Hematopoietic multipotent progenitor cell treated with erythropoietin and hydrocortisone succinate and interleukin-3 and kit ligand, for 4 days (in vitro differentiated cells): ENCODE measurements at regions not wholly inside any gene's neighbourhood (a gene's known extent, or its start where the extent isn't known, plus 50 kb on each side); places are given as distances from the start of the nearest gene placed in this dataset.

Experiments
- DNase-seq: peaks from one replicate; pipeline ENCODE4 v3.0.0-alpha.2; 2015

- no peak for DNase-seq
Observed at GRCh38 chr4:38230821-38231563, 270.8 kb downstream of the PTTG2 start.

- no peak for DNase-seq
Observed at GRCh38 chr4:38231626-38232025, 271.4 kb downstream of the PTTG2 start.

GRCh38 chr4:38232741-38233140, 272.5 kb downstream of the PTTG2 start:
- DNase-seq, result no peak

- no peak for DNase-seq
Observed at GRCh38 chr4:38233727-38234480, 273.7 kb downstream of the PTTG2 start.

- no peak for DNase-seq
Observed at GRCh38 chr4:38235354-38235753, 275.2 kb downstream of the PTTG2 start.

- no peak for DNase-seq
Observed at GRCh38 chr4:38236003-38236402, 275.8 kb downstream of the PTTG2 start.

- DNase-seq, result no peak
Observed at GRCh38 chr4:38236503-38236902, 276.3 kb downstream of the PTTG2 start.

GRCh38 chr4:38237139-38237538, 276.9 kb downstream of the PTTG2 start:
- DNase-seq, result no peak

- no peak for DNase-seq
Observed at GRCh38 chr4:38241541-38241940, 281.3 kb downstream of the PTTG2 start.

- DNase-seq, result no peak
Observed at GRCh38 chr4:38242101-38242500, 281.9 kb downstream of the PTTG2 start.

GRCh38 chr4:38242822-38243387, 282.7 kb downstream of the PTTG2 start:
- peak; percentile 66 for DNase-seq

GRCh38 chr4:38243388-38244053, 283.3 kb downstream of the PTTG2 start:
- DNase-seq, result no peak

GRCh38 chr4:38254825-38255224, 294.6 kb downstream of the PTTG2 start:
- DNase-seq, result no peak

- no peak for DNase-seq
Observed at GRCh38 chr4:38255572-38255971, 295.4 kb downstream of the PTTG2 start.

GRCh38 chr4:38266616-38267015, 306.4 kb downstream of the PTTG2 start:
- DNase-seq, result no peak

- DNase-seq, result no peak
Observed at GRCh38 chr4:38268108-38268820, 308.1 kb downstream of the PTTG2 start.

GRCh38 chr4:38268837-38269236, 308.6 kb downstream of the PTTG2 start:
- DNase-seq, result no peak

- peak; percentile 9 for DNase-seq
Observed at GRCh38 chr4:38273407-38273806, 313.2 kb downstream of the PTTG2 start.

- peak; percentile 12 for DNase-seq
Observed at GRCh38 chr4:38275331-38276100, 315.3 kb downstream of the PTTG2 start.

GRCh38 chr4:38278255-38278654, 318.1 kb downstream of the PTTG2 start:
- DNase-seq, result no peak

- DNase-seq, result no peak
Observed at GRCh38 chr4:38279077-38279476, 318.9 kb downstream of the PTTG2 start.
